A673 (cell line): ENCODE measurements at regions not wholly inside any gene's neighbourhood (a gene's known extent, or its start where the extent isn't known, plus 50 kb on each side); places are given as distances from the start of the nearest gene placed in this dataset.

ENCODE experiments used
- EZH2 ChIP-seq: fragments of 200-600 bp; sonication (generic); IDR thresholded peaks from 2 replicates; pipeline ENCODE4 v1.6.1; 2017; ENCODE audit warnings: borderline replicate concordance, low read depth, mild to moderate bottlenecking, mixed read lengths, antibody characterized with exemption, low read length; ENCODE audit not compliant: poor library complexity, severe bottlenecking
- TF ChIP-seq, protein P1 (sequence below): fragments of 300-800, 200-600 bp; sonication (generic); conservative IDR thresholded peaks from 2 replicates; pipeline ENCODE4 v1.5.1; 2017; ENCODE audit warnings: low read depth, mild to moderate bottlenecking, antibody characterized with exemption, low read length, moderate library complexity, mixed read lengths

- TF ChIP-seq, protein P1, sequence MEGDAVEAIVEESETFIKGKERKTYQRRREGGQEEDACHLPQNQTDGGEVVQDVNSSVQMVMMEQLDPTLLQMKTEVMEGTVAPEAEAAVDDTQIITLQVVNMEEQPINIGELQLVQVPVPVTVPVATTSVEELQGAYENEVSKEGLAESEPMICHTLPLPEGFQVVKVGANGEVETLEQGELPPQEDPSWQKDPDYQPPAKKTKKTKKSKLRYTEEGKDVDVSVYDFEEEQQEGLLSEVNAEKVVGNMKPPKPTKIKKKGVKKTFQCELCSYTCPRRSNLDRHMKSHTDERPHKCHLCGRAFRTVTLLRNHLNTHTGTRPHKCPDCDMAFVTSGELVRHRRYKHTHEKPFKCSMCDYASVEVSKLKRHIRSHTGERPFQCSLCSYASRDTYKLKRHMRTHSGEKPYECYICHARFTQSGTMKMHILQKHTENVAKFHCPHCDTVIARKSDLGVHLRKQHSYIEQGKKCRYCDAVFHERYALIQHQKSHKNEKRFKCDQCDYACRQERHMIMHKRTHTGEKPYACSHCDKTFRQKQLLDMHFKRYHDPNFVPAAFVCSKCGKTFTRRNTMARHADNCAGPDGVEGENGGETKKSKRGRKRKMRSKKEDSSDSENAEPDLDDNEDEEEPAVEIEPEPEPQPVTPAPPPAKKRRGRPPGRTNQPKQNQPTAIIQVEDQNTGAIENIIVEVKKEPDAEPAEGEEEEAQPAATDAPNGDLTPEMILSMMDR = peak; percentile 52
- TF ChIP-seq EZH2 = no peak
Observed at GRCh38 chr18:40292985-40293710, 1661.9 kb upstream of the PIK3C3 start.
